ENCODE measurements at regions not wholly inside any gene's neighbourhood (a gene's known extent, or its start where the extent isn't known, plus 50 kb on each side); places are given as distances from the start of the nearest gene placed in this dataset.

- H3K4me1 ChIP-seq (ENCODE audit: control insufficient read depth in 1 of 2, insufficient read depth in 2 of 2, low read length in 2 of 2): no peaks in the 10 kb centered on the region
- H3K9me3 ChIP-seq (ENCODE audit: control insufficient read depth in 1 of 2, insufficient read depth in 1 of 2, low read depth in 1 of 2, low read length in 2 of 2): no peaks in the 10 kb centered on the region
- ChIA-PET CTCF (no interaction called here), RAD21 (ENCODE audit: low non-redundant PET in 1 of 2, low total read pairs in 2 of 2, uncharacterized antibody in 2 of 2, unreplicated experiment in 2 of 2) (no interaction called here), POLR2A (no interaction called here)
- H3K4me3 ChIP-seq (replicated peaks in 1 of 2; ENCODE audit: low read depth in 1 of 2, low read length in 2 of 2): no peak overlapping the region
- no peak overlapping the region for H3K4me2 ChIP-seq (ENCODE audit: low read length)
- DNase-seq (ENCODE audit: low read depth, low spot score) (no peak), ATAC-seq (no peak)
- no peaks in the 10 kb centered on the region for H4K20me1 ChIP-seq (ENCODE audit: insufficient read depth)
- no peaks in the 10 kb centered on the region for H3K79me2 ChIP-seq (ENCODE audit: insufficient read depth, low read length)
- intact Hi-C loops (cut with micrococcal nuclease): no loop called here
- no TSS peak for BruUV-seq (replicated peaks)
- H2AFZ ChIP-seq (ENCODE audit: low read depth, low read length, poor library complexity, severe bottlenecking): no peak overlapping the region
- H3K27me3 ChIP-seq (ENCODE audit: insufficient read depth, low read length): peaks cover 33% of the 10 kb centered on the region; the same call in 1 of the 2 replicates
- H3K36me3 ChIP-seq (ENCODE audit: control insufficient read depth in 1 of 2, insufficient read depth in 2 of 2, low read length in 2 of 2): no peaks in the 10 kb centered on the region
- H3K27ac ChIP-seq (ENCODE audit: low read depth, low read length): no peak overlapping the region
- no peak overlapping the region for H3K9ac ChIP-seq (ENCODE audit: low read length)
- TF ChIP-seq POLR2AphosphoS5 (IDR thresholded peaks at IDR 0.05; ENCODE audit: low read depth, low read length): no peak
- TF ChIP-seq SP1 (IDR thresholded peaks at IDR 0.05; ENCODE audit: low read depth): no peak
- no peak for TF ChIP-seq RAD21 (IDR thresholded peaks at IDR 0.05; ENCODE audit: low read depth)
- TF ChIP-seq JUND (IDR thresholded peaks at IDR 0.05): no peak
- TF ChIP-seq EGR1 (IDR thresholded peaks at IDR 0.05; ENCODE audit: low read depth): no peak
- no peak for TF ChIP-seq ZNF274 (IDR thresholded peaks at IDR 0.05; ENCODE audit: low read depth, low read length)
- TF ChIP-seq ATF3 (IDR thresholded peaks at IDR 0.05): no peak
- no peak for TF ChIP-seq ZFX (IDR thresholded peaks at IDR 0.05)
- no peak for TF ChIP-seq YY1 (IDR thresholded peaks at IDR 0.05; ENCODE audit: extremely low read depth, insufficient replicate concordance, low read depth, low read length)
- no peak for TF ChIP-seq MAX (IDR thresholded peaks at IDR 0.05)
- TF ChIP-seq FOSL1 (IDR thresholded peaks at IDR 0.05; ENCODE audit: low read depth): no peak
- no peak for TF ChIP-seq EZH2phosphoT487 (IDR thresholded peaks at IDR 0.05; ENCODE audit: borderline replicate concordance)
- TF ChIP-seq, protein P1, sequence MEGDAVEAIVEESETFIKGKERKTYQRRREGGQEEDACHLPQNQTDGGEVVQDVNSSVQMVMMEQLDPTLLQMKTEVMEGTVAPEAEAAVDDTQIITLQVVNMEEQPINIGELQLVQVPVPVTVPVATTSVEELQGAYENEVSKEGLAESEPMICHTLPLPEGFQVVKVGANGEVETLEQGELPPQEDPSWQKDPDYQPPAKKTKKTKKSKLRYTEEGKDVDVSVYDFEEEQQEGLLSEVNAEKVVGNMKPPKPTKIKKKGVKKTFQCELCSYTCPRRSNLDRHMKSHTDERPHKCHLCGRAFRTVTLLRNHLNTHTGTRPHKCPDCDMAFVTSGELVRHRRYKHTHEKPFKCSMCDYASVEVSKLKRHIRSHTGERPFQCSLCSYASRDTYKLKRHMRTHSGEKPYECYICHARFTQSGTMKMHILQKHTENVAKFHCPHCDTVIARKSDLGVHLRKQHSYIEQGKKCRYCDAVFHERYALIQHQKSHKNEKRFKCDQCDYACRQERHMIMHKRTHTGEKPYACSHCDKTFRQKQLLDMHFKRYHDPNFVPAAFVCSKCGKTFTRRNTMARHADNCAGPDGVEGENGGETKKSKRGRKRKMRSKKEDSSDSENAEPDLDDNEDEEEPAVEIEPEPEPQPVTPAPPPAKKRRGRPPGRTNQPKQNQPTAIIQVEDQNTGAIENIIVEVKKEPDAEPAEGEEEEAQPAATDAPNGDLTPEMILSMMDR (IDR thresholded peaks at IDR 0.05 in 2 of 3, conservative IDR thresholded peaks at IDR 0.05 in 1 of 3; ENCODE audit: borderline replicate concordance in 1 of 3, insufficient read depth in 1 of 3, low read depth in 2 of 3, low read length in 2 of 3): no peak
- no peak for TF ChIP-seq ZBTB33 (IDR thresholded peaks at IDR 0.05; ENCODE audit: extremely low read depth, insufficient replicate concordance, low read length)
- TF ChIP-seq TCF7L2 (IDR thresholded peaks at IDR 0.05; ENCODE audit: borderline replicate concordance, extremely low read depth, insufficient read depth, insufficient read length): no peak
- no peak for TF ChIP-seq SIN3A (IDR thresholded peaks at IDR 0.05; ENCODE audit: low read depth)
- no peak for TF ChIP-seq CBX3 (IDR thresholded peaks at IDR 0.05; ENCODE audit: low read depth)
- no peak for TF ChIP-seq SRF (IDR thresholded peaks at IDR 0.05; ENCODE audit: low read depth)
- no peaks in the 10 kb centered on the region for H3K9me2 ChIP-seq (ENCODE audit: insufficient read depth)
Observed at GRCh38 chr11:95512177-95512576, 277.4 kb downstream of the FAM76B start.

Data from HCT116 (cell line).